Activated naive CD8-positive, alpha-beta T cell treated with anti-CD3 and anti-CD28 coated beads, Interleukin-2, amount 10 ng/mL, durations not matched to agents 7 days and 5 days (primary cell): ENCODE measurements at regions not wholly inside any gene's neighbourhood (a gene's known extent, or its start where the extent isn't known, plus 50 kb on each side); places are given as distances from the start of the nearest gene placed in this dataset.
"Not testable (repeated sequence)": the region's sequence is repeated elsewhere in the genome, so short reads cannot be mapped to it uniquely, and the experiment has no call there.

Experiments
- ATAC-seq: fragments of 150-1000 bp; cut with Tn5 transposase; one replicate; pipeline ENCODE4 v1.10.0; 2021; ENCODE audit warnings: low read depth, moderate library complexity
- POLR2A ChIA-PET: fragments of 350-600 bp; sonication (Branson Sonifier 250); formaldehyde crosslinking; loops from one replicate; lab custom pipeline; 2021; ENCODE audit warnings: antibody characterized with exemption; lab: Charles Lee
- DNase-seq: peaks from one replicate; pipeline ENCODE4 v3.0.0; 2021
- H3K27ac Mint-ChIP-seq: one replicate; pipeline ENCODE4 v1.8.0; 2022; ENCODE audit warnings: mild to moderate bottlenecking, mixed read lengths
- H3K27me3 Mint-ChIP-seq: one replicate; pipeline ENCODE4 v1.8.0; 2022; ENCODE audit warnings: mild to moderate bottlenecking, moderate library complexity, mixed read lengths
- H3K36me3 Mint-ChIP-seq: one replicate; pipeline ENCODE4 v1.8.0; 2021; ENCODE audit warnings: mild to moderate bottlenecking, mixed read lengths
- H3K4me1 Mint-ChIP-seq: one replicate; pipeline ENCODE4 v1.8.0; 2021; ENCODE audit warnings: mixed read lengths
- H3K4me3 Mint-ChIP-seq: one replicate; pipeline ENCODE4 v1.8.0; 2022; ENCODE audit warnings: mild to moderate bottlenecking, moderate library complexity, mixed read lengths
- H3K9me3 Mint-ChIP-seq: one replicate; pipeline ENCODE4 v1.8.0; 2021; ENCODE audit warnings: mixed read lengths

DNA sequence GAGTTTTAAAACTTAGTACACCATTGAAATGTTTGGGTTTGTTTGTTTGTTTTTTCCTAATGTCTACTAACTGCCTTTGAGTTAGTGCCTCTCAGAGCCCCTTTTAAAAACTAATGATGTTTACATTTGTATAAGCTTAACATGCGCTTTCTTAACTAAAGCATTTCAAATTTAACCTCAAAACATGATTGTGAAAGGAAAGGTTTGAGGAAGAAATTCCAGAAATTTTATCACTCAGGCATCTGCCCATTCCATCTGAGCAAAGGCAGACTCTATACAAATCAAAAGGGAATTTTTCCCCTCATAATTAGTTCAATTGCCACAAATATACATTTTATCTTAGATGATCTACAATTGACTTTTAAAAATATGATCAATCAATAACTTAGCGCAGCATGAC lies 230.7 kb upstream of the CAND1 start:
- ATAC-seq (no peak), DNase-seq (no peak)
- no peak overlapping the region for H3K4me3 Mint-ChIP-seq
- H3K9me3 Mint-ChIP-seq: no peaks in the 10 kb centered on the region
- no peak overlapping the region for H3K27ac Mint-ChIP-seq
- POLR2A ChIA-PET: no interaction called here
- H3K27me3 Mint-ChIP-seq: peaks cover 6% of the 10 kb centered on the region
- no peaks in the 10 kb centered on the region for H3K4me1 Mint-ChIP-seq
- no peaks in the 10 kb centered on the region for H3K36me3 Mint-ChIP-seq

DNA sequence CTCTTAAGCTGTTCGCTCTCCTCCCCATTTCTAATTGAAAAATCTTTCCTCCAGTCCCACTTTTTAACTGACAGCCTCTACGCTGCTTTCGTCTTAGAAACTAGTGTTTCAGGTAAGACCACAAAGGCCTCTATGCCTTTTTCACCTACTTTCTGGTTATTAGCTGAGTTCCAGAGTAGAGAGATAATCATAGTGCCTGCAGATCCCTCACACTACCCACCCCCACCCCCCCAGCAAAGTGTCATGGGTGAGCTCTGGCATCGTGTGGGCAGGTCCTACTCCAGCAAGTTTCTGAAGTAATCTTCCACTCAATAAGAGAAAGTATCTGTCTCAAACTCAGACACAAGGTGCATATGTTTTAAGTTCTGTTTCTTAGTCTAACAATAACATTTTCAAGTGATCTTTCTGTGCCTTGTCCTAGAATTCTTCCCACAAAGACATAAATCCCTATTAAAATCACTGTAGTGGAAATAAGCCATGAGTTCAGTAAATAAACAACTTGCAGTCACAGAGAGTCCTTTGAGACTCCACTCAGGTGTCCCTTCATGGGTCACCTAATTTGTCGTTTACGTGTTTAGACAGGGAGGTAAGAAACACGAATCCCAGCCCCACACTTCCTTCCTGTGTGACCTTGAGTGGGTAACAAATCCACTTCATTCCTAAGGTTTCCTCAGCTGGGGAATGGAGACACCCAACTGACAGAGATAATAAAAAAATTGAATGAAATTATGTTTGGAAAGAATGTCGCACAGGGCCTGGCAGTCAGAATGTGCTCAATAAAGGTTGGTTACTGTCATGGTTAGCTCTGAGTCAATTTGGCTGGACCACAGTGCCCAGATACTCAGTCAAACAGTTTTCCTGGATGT lies 228.9 kb upstream of the CAND1 start:
- no peak overlapping the region for H3K27ac Mint-ChIP-seq
- peaks cover 6% of the 10 kb centered on the region for H3K27me3 Mint-ChIP-seq
- H3K36me3 Mint-ChIP-seq: no peaks in the 10 kb centered on the region
- H3K4me1 Mint-ChIP-seq: no peaks in the 10 kb centered on the region
- H3K4me3 Mint-ChIP-seq: no peak overlapping the region
- POLR2A ChIA-PET: no interaction called here
- no peak for DNase-seq
- ATAC-seq: no peak
- no peaks in the 10 kb centered on the region for H3K9me3 Mint-ChIP-seq

DNA sequence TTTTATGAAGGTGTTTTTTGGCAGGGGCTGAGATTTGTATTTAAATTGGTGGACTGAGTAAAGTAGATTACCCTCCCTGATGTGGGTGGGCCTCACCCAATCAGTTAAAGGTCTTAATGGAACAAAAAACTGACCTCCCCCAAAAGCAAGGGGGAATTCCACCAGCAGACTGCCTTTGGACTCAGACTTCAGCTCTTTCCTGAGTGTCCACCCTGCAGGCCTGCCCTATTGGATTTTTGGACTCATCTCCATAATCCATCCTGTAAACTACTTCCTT lies 228.4 kb upstream of the CAND1 start:
- no peak overlapping the region for H3K4me3 Mint-ChIP-seq
- DNase-seq (no peak), ATAC-seq (no peak)
- H3K4me1 Mint-ChIP-seq: no peaks in the 10 kb centered on the region
- H3K36me3 Mint-ChIP-seq: no peaks in the 10 kb centered on the region
- no peaks in the 10 kb centered on the region for H3K9me3 Mint-ChIP-seq
- peaks cover 9% of the 10 kb centered on the region for H3K27me3 Mint-ChIP-seq
- POLR2A ChIA-PET: no interaction called here
- no peak overlapping the region for H3K27ac Mint-ChIP-seq

GRCh38 chr12:67042697-67043131 lies 226.4 kb upstream of the CAND1 start:
- Mint-ChIP-seq H3K9me3 (no peaks in the 10 kb centered on the region), H3K4me3 (no peak overlapping the region), H3K27ac (no peak overlapping the region), H3K4me1 (no peaks in the 10 kb centered on the region), H3K27me3 (peaks cover 9% of the 10 kb centered on the region), H3K36me3 (no peaks in the 10 kb centered on the region)
- DNase-seq (no peak), ATAC-seq (no peak)
- POLR2A ChIA-PET: no interaction called here

- Mint-ChIP-seq H3K4me1 (no peaks in the 10 kb centered on the region), H3K27ac (no peak overlapping the region), H3K4me3 (no peak overlapping the region), H3K36me3 (no peaks in the 10 kb centered on the region), H3K27me3 (peaks cover 9% of the 10 kb centered on the region), H3K9me3 (no peaks in the 10 kb centered on the region)
- POLR2A ChIA-PET: no interaction called here
- DNase-seq (no peak), ATAC-seq (no peak)
Observed at GRCh38 chr12:67043771-67044170, 225.4 kb upstream of the CAND1 start.

DNA sequence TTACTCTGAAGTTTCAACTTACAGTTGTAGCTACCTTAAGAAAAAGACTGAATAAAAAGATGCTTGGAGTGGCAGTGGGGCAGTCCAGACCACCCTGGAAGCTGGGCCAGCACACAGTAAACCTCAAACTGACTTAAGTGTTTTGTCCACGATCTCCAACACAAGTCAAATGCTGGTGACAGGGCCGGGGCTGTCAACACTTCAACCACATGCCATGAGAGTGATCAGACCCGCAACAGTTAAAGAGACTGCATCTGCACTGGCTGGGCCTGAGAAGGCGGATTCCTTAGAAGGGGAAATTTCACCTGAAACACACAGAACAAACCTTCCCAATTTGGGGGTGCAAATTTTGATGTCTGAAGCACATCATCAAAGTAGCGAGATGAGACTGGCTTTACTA lies 223.5 kb upstream of the CAND1 start:
- no peak for DNase-seq
- no peaks in the 10 kb centered on the region for H3K36me3 Mint-ChIP-seq
- H3K27me3 Mint-ChIP-seq: peaks cover 9% of the 10 kb centered on the region
- POLR2A ChIA-PET: no interaction called here
- no peaks in the 10 kb centered on the region for H3K4me1 Mint-ChIP-seq
- H3K27ac Mint-ChIP-seq: no peak overlapping the region
- no peak for ATAC-seq
- no peak overlapping the region for H3K4me3 Mint-ChIP-seq
- H3K9me3 Mint-ChIP-seq: no peaks in the 10 kb centered on the region

DNA sequence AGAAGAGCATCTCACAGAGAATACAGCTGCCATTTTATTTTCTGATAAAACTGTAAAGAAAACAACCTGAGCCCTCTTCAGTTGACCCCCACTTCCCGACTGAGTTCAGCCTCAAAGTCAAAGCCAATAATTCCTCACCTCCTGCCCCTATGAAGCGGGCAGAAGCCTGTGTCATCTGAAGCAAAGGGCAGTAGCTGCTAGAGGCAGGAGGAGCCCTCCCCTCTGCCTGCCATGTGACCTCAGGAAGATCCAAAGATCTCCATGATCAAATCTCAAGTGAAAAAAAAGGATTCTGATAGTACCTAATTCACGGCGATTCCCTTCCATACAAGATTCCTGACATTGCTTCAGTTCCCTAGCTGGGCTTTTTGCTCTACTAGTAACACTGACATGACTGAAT lies 223.1 kb upstream of the CAND1 start:
- no peak overlapping the region for H3K4me3 Mint-ChIP-seq
- ATAC-seq (no peak), DNase-seq (no peak)
- peaks cover 9% of the 10 kb centered on the region for H3K27me3 Mint-ChIP-seq
- H3K27ac Mint-ChIP-seq: no peak overlapping the region
- POLR2A ChIA-PET: no interaction called here
- no peaks in the 10 kb centered on the region for H3K4me1 Mint-ChIP-seq
- H3K9me3 Mint-ChIP-seq: no peaks in the 10 kb centered on the region
- H3K36me3 Mint-ChIP-seq: no peaks in the 10 kb centered on the region

DNA sequence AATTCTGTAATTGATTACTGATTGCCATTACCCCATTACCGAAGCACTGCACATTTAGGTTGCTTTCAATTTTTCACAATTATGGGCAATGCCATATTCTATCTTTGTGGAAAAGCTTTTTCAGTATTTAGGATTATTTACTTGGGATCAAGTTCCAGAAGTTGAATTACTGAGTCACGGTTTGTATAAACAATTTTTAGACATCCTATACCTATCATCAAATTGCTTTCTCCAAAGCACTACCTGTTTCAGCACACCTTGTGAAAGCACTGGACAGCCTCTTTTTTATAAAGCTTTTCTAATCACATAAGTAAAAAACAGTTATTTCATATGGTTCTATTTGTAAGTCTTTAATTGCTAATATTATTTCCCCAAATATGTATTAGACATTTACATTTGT lies 221.5 kb upstream of the CAND1 start:
- Mint-ChIP-seq H3K36me3 (no peaks in the 10 kb centered on the region), H3K27ac (no peak overlapping the region), H3K27me3 (peaks cover 6% of the 10 kb centered on the region), H3K4me3 (no peak overlapping the region), H3K4me1 (no peaks in the 10 kb centered on the region), H3K9me3 (no peaks in the 10 kb centered on the region)
- POLR2A ChIA-PET: no interaction called here
- ATAC-seq: no peak
- no peak for DNase-seq

DNA sequence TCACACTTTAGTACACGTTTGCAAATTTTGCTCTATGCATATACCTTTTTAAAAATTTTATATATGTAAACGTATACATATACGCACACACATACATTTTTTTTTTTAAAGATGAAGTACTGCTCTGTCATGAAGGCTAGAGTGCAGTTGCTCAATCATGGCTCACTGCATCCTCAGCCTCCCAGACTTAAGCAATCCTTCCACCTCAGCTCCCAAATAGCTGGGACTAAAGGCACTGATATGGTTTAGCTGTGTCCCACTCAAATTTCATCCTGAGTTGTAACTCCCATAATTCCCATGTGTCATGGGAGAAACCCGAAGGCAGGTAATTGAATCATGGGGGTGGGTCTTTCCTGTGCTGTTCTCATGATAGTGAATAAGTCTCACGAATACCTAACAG lies 220.8 kb upstream of the CAND1 start:
- DNase-seq: no peak
- no peak overlapping the region for H3K4me3 Mint-ChIP-seq
- no peaks in the 10 kb centered on the region for H3K4me1 Mint-ChIP-seq
- H3K36me3 Mint-ChIP-seq: no peaks in the 10 kb centered on the region
- no peak for ATAC-seq
- no peak overlapping the region for H3K27ac Mint-ChIP-seq
- H3K27me3 Mint-ChIP-seq: peaks cover 5% of the 10 kb centered on the region
- POLR2A ChIA-PET: no interaction called here
- H3K9me3 Mint-ChIP-seq: no peaks in the 10 kb centered on the region

DNA sequence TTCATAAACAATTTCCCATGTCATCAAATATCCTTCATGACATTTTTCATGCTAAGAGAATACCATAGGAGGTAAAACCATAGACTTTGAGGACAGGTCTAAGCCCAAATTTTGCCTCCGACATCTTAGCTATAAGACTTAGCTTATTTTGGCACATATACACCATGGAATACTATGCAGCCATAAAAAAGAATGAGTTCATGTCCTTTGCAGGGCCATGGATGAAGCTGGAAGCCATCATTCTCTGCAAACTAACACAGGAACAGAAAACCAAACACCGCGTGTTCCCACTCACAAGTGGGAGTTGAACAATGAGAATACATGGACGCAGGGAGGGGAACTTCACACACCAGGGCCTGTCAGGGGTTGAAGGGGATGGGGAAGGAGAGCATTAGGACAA lies 220.0 kb upstream of the CAND1 start:
- H3K27me3 Mint-ChIP-seq, H3K9me3 Mint-ChIP-seq, ATAC-seq, H3K4me1 Mint-ChIP-seq, H3K4me3 Mint-ChIP-seq, DNase-seq, H3K27ac Mint-ChIP-seq, H3K36me3 Mint-ChIP-seq, POLR2A ChIA-PET: not testable (repeated sequence)

- POLR2A ChIA-PET: no interaction called here
- no peaks in the 10 kb centered on the region for H3K36me3 Mint-ChIP-seq
Observed at GRCh38 chr12:67052981-67053380, 216.2 kb upstream of the CAND1 start.

DNA sequence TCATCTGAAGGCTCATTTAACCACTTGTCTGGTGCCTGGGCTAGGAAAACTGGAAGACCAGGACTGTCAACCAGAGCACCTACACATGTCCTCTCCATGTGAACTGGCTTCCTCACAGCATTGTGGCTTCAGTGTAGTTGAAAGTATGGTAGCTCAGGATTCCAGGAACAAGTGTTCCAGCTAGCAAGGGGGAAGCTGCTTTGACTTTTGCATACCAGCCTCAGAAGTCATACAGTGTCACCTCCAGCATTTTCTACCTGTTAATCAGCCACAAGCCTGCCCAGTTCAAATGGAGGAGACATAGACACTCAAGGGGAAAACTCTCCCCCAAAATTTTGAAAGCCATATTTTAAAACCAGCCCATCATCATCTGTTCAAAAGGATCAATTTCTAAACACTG lies 212.8 kb upstream of the CAND1 start:
- no peaks in the 10 kb centered on the region for H3K4me1 Mint-ChIP-seq
- H3K4me3 Mint-ChIP-seq: no peak overlapping the region
- no peaks in the 10 kb centered on the region for H3K36me3 Mint-ChIP-seq
- ATAC-seq: no peak
- POLR2A ChIA-PET: no interaction called here
- H3K9me3 Mint-ChIP-seq: no peaks in the 10 kb centered on the region
- H3K27ac Mint-ChIP-seq: no peak overlapping the region
- H3K27me3 Mint-ChIP-seq: peaks cover 4% of the 10 kb centered on the region
- no peak for DNase-seq

More at GRCh38 chr12:67052981-67053380, 216.2 kb upstream of the CAND1 start:
- ATAC-seq: no peak
- Mint-ChIP-seq H3K27me3 (peaks cover 4% of the 10 kb centered on the region), H3K9me3 (no peaks in the 10 kb centered on the region), H3K27ac (no peak overlapping the region), H3K4me3 (no peak overlapping the region), H3K4me1 (no peaks in the 10 kb centered on the region)
- DNase-seq: no peak

DNA sequence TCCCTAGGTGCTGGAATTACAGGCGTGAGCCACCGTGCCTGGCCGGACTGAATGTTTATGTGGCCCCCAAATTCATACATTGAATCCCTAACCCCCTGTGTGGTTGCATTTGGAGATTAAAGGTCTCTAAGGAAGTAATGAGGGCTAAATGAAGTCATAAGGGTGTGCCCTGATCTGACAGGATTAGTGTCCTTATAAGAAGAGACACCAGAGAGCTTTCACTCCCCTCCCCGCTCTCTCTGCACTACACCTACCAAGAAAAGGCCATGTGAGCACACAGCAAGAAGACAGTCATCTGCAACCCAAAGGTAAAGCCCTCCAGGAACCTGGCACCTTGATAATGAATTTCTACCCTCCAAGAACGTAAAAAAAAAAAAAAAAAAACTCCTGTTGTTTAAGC lies 212.1 kb upstream of the CAND1 start:
- no peak for ATAC-seq
- Mint-ChIP-seq H3K36me3 (no peaks in the 10 kb centered on the region), H3K27me3 (peaks cover 4% of the 10 kb centered on the region), H3K4me1 (no peaks in the 10 kb centered on the region), H3K9me3 (no peaks in the 10 kb centered on the region), H3K4me3 (no peak overlapping the region), H3K27ac (no peak overlapping the region)
- POLR2A ChIA-PET: no interaction called here
- DNase-seq: no peak

- POLR2A ChIA-PET: no interaction called here
- ATAC-seq (no peak), DNase-seq (no peak)
- H3K36me3 Mint-ChIP-seq: no peaks in the 10 kb centered on the region
- no peak overlapping the region for H3K4me3 Mint-ChIP-seq
- H3K9me3 Mint-ChIP-seq: no peaks in the 10 kb centered on the region
- no peak overlapping the region for H3K27ac Mint-ChIP-seq
- H3K27me3 Mint-ChIP-seq: peaks cover 14% of the 10 kb centered on the region
- H3K4me1 Mint-ChIP-seq: no peaks in the 10 kb centered on the region
Observed at GRCh38 chr12:67062193-67062592, 207.0 kb upstream of the CAND1 start.
